HEK293 (cell line): ENCODE measurements at regions not wholly inside any gene's neighbourhood (a gene's known extent, or its start where the extent isn't known, plus 50 kb on each side); places are given as distances from the start of the nearest gene placed in this dataset.

Source experiments
- REPIN1 ChIP-seq: fragments of 450-650 bp; formaldehyde crosslinking; IDR thresholded peaks from 2 replicates; pipeline ENCODE4 v1.5.1; 2017; ENCODE audit warnings: missing biosample characterization, missing genetic modification characterization, low read depth
- ZBTB7A ChIP-seq: fragments of 450-650 bp; formaldehyde crosslinking; IDR thresholded peaks from 2 replicates; pipeline ENCODE4 v1.5.1; 2016; ENCODE audit warnings: low read depth, missing biosample characterization, missing genetic modification characterization
- ZNF274 ChIP-seq, 2 experiments: fragments of 200-500 bp in 1 of 2; fragments of 450-650 bp in 1 of 2; sonication (Bioruptor generic) in 1 of 2; formaldehyde crosslinking in 1 of 2; IDR thresholded peaks; 2 replicates each; pipeline versions ENCODE4 v1.5.1 to v1.6.1; 2014 to 2016; ENCODE audit warnings: borderline replicate concordance in 1 of 2, inconsistent platforms in 1 of 2, low read length in 1 of 2, missing biosample characterization in 1 of 2, missing genetic modification characterization in 1 of 2
- ZNF302 ChIP-seq: fragments of 450-650 bp; formaldehyde crosslinking; IDR thresholded peaks from 2 replicates; pipeline ENCODE4 v1.5.1; 2016; ENCODE audit warnings: missing biosample characterization, missing genetic modification characterization, low read depth
- ZNF624 ChIP-seq: fragments of 450-650 bp; formaldehyde crosslinking; IDR thresholded peaks from 2 replicates; pipeline ENCODE4 v1.5.1; 2017; ENCODE audit warnings: missing biosample characterization, missing genetic modification characterization
- TF ChIP-seq, protein P1 (sequence below): fragments of 450-650 bp; formaldehyde crosslinking; IDR thresholded peaks from 2 replicates; pipeline ENCODE4 v1.5.1; 2016; ENCODE audit warnings: missing biosample characterization, missing genetic modification characterization
- TF ChIP-seq, protein P2 (sequence below): fragments of 450-650 bp; formaldehyde crosslinking; IDR thresholded peaks from 2 replicates; pipeline ENCODE4 v1.5.1; 2016; ENCODE audit warnings: missing biosample characterization, missing genetic modification characterization
- TF ChIP-seq, protein P3 (sequence below): fragments of 450-650 bp; formaldehyde crosslinking; IDR thresholded peaks from 2 replicates; pipeline ENCODE4 v1.5.1; 2016; ENCODE audit warnings: missing biosample characterization, missing genetic modification characterization
- TF ChIP-seq, protein P4 (sequence below): fragments of 450-650 bp; IDR thresholded peaks from 2 replicates; pipeline ENCODE4 v1.5.1; 2018; ENCODE audit warnings: missing biosample characterization, missing genetic modification characterization

DNA sequence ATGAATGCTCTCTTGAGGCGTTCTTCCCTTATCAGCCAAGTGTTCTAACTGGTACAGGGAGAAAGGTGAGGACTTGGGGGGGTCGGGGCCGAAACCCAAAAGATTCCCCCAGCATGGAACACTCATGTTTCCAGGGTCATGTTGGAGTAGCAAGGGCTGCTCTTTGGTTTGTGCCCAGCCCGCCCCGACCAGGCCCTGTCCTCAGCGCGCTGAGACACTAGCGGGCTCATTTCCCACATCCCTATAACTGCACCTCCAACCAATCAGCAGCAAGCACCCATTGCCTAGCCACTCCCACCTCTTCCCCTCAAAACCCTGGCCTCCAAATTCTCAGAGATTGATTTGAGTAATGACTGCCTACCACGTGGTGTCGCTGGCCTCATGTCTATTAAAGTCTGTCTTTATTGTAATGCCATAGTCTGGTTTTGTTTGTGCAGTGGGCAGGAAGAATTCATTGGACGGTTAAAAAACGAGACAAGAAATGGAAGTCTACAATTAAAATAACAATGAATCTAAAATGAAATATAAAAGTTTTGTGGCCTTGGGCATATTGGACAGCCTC, 1928.4 kb downstream of the STIM2 start:
- TF ChIP-seq ZBTB7A (tag by site-specific recombination) (no peak), ZNF624 (no peak), ZNF302 (tag by site-specific recombination) (no peak), ZNF274 (IDR thresholded peaks at IDR 0.05; ENCODE audit: low read length) (no peak), ZNF274 (tag by site-specific recombination; IDR thresholded peaks at IDR 0.05; ENCODE audit: borderline replicate concordance) (no peak), REPIN1 (no peak)
- TF ChIP-seq, protein P1, sequence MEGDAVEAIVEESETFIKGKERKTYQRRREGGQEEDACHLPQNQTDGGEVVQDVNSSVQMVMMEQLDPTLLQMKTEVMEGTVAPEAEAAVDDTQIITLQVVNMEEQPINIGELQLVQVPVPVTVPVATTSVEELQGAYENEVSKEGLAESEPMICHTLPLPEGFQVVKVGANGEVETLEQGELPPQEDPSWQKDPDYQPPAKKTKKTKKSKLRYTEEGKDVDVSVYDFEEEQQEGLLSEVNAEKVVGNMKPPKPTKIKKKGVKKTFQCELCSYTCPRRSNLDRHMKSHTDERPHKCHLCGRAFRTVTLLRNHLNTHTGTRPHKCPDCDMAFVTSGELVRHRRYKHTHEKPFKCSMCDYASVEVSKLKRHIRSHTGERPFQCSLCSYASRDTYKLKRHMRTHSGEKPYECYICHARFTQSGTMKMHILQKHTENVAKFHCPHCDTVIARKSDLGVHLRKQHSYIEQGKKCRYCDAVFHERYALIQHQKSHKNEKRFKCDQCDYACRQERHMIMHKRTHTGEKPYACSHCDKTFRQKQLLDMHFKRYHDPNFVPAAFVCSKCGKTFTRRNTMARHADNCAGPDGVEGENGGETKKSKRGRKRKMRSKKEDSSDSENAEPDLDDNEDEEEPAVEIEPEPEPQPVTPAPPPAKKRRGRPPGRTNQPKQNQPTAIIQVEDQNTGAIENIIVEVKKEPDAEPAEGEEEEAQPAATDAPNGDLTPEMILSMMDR (tag by site-specific recombination) = no peak
- TF ChIP-seq, protein P2, sequence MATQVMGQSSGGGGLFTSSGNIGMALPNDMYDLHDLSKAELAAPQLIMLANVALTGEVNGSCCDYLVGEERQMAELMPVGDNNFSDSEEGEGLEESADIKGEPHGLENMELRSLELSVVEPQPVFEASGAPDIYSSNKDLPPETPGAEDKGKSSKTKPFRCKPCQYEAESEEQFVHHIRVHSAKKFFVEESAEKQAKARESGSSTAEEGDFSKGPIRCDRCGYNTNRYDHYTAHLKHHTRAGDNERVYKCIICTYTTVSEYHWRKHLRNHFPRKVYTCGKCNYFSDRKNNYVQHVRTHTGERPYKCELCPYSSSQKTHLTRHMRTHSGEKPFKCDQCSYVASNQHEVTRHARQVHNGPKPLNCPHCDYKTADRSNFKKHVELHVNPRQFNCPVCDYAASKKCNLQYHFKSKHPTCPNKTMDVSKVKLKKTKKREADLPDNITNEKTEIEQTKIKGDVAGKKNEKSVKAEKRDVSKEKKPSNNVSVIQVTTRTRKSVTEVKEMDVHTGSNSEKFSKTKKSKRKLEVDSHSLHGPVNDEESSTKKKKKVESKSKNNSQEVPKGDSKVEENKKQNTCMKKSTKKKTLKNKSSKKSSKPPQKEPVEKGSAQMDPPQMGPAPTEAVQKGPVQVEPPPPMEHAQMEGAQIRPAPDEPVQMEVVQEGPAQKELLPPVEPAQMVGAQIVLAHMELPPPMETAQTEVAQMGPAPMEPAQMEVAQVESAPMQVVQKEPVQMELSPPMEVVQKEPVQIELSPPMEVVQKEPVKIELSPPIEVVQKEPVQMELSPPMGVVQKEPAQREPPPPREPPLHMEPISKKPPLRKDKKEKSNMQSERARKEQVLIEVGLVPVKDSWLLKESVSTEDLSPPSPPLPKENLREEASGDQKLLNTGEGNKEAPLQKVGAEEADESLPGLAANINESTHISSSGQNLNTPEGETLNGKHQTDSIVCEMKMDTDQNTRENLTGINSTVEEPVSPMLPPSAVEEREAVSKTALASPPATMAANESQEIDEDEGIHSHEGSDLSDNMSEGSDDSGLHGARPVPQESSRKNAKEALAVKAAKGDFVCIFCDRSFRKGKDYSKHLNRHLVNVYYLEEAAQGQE (tag by site-specific recombination) = no peak
- TF ChIP-seq, protein P3, sequence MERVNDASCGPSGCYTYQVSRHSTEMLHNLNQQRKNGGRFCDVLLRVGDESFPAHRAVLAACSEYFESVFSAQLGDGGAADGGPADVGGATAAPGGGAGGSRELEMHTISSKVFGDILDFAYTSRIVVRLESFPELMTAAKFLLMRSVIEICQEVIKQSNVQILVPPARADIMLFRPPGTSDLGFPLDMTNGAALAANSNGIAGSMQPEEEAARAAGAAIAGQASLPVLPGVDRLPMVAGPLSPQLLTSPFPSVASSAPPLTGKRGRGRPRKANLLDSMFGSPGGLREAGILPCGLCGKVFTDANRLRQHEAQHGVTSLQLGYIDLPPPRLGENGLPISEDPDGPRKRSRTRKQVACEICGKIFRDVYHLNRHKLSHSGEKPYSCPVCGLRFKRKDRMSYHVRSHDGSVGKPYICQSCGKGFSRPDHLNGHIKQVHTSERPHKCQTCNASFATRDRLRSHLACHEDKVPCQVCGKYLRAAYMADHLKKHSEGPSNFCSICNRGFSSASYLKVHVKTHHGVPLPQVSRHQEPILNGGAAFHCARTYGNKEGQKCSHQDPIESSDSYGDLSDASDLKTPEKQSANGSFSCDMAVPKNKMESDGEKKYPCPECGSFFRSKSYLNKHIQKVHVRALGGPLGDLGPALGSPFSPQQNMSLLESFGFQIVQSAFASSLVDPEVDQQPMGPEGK = no peak
- TF ChIP-seq, protein P4, sequence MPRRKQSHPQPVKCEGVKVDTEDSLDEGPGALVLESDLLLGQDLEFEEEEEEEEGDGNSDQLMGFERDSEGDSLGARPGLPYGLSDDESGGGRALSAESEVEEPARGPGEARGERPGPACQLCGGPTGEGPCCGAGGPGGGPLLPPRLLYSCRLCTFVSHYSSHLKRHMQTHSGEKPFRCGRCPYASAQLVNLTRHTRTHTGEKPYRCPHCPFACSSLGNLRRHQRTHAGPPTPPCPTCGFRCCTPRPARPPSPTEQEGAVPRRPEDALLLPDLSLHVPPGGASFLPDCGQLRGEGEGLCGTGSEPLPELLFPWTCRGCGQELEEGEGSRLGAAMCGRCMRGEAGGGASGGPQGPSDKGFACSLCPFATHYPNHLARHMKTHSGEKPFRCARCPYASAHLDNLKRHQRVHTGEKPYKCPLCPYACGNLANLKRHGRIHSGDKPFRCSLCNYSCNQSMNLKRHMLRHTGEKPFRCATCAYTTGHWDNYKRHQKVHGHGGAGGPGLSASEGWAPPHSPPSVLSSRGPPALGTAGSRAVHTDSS (tag by site-specific recombination) = no peak
